Astrocyte (in vitro differentiated cells and primary cell): ENCODE measurements at regions not wholly inside any gene's neighbourhood (a gene's known extent, or its start where the extent isn't known, plus 50 kb on each side); places are given as distances from the start of the nearest gene placed in this dataset.

Experiments used
- DNase-seq: peaks from one replicate; pipeline ENCODE4 v3.0.0-alpha.2; 2010; ENCODE audit warnings: low read depth
- FAIRE-seq: peaks from 2 replicates; lab custom pipeline; 2011; peaks lifted over from hg19 to GRCh38; lab: Jason Lieb, UNC
- H2AFZ ChIP-seq: 2 replicates; pipeline ENCODE4 v1.6.0; 2012; ENCODE audit warnings: low read depth, low read length, inconsistent platforms
- H3K27ac ChIP-seq: 2 replicates; pipeline ENCODE4 v1.5.1; 2011; ENCODE audit warnings: low read depth, low read length, inconsistent platforms
- H3K27me3 ChIP-seq: 2 replicates; pipeline ENCODE4 v1.6.0; 2011; ENCODE audit warnings: low read length, inconsistent platforms; ENCODE audit not compliant: insufficient read depth
- H3K36me3 ChIP-seq: 2 replicates; pipeline ENCODE4 v1.5.1; 2011; ENCODE audit warnings: low read length, inconsistent platforms; ENCODE audit not compliant: insufficient read depth
- H3K4me1 ChIP-seq: 2 replicates; pipeline ENCODE4 v1.5.1; 2011; ENCODE audit warnings: low read length, inconsistent platforms; ENCODE audit not compliant: insufficient read depth
- H3K4me2 ChIP-seq: 2 replicates; pipeline ENCODE4 v1.6.0; 2012; ENCODE audit warnings: low read length, inconsistent platforms
- H3K4me3 ChIP-seq: 2 replicates; pipeline ENCODE4 v1.5.1; 2011; ENCODE audit warnings: low read depth, mild to moderate bottlenecking, low read length, inconsistent platforms; ENCODE audit not compliant: insufficient read depth
- H3K79me2 ChIP-seq: 2 replicates; pipeline ENCODE4 v1.6.0; 2012; ENCODE audit warnings: mild to moderate bottlenecking, low read length, inconsistent platforms; ENCODE audit not compliant: insufficient read depth
- H3K9ac ChIP-seq: 2 replicates; pipeline ENCODE4 v1.6.0; 2012; ENCODE audit warnings: mild to moderate bottlenecking, low read length, inconsistent platforms
- H3K9me3 ChIP-seq: 2 replicates; pipeline ENCODE4 v1.5.1; 2012; ENCODE audit warnings: low read depth, mild to moderate bottlenecking, low read length, inconsistent platforms; ENCODE audit not compliant: insufficient read depth
- H4K20me1 ChIP-seq: 2 replicates; pipeline ENCODE4 v1.6.0; 2012; ENCODE audit warnings: low read length, inconsistent platforms; ENCODE audit not compliant: insufficient read depth
- H3K27ac Mint-ChIP-seq: one replicate; pipeline ENCODE4 v1.8.0; 2021; ENCODE audit warnings: mild to moderate bottlenecking, mixed read lengths; ENCODE audit not compliant: unreplicated experiment
- H3K27me3 Mint-ChIP-seq: one replicate; pipeline ENCODE4 v1.8.0; 2021; ENCODE audit warnings: low read depth, mixed read lengths; ENCODE audit not compliant: unreplicated experiment
- H3K36me3 Mint-ChIP-seq: one replicate; pipeline ENCODE4 v1.8.0; 2021; ENCODE audit warnings: low read depth, mixed read lengths; ENCODE audit not compliant: unreplicated experiment
- H3K4me1 Mint-ChIP-seq: one replicate; pipeline ENCODE4 v1.8.0; 2021; ENCODE audit warnings: low read depth, mixed read lengths; ENCODE audit not compliant: unreplicated experiment
- H3K4me3 Mint-ChIP-seq: one replicate; pipeline ENCODE4 v1.8.0; 2021; ENCODE audit warnings: mild to moderate bottlenecking, moderate library complexity, mixed read lengths; ENCODE audit not compliant: unreplicated experiment
- H3K9me3 Mint-ChIP-seq: one replicate; pipeline ENCODE4 v1.8.0; 2021; ENCODE audit warnings: mild to moderate bottlenecking, mixed read lengths; ENCODE audit not compliant: unreplicated experiment
- EZH2 ChIP-seq: IDR thresholded peaks from 2 replicates; pipeline ENCODE4 v1.6.1; 2012; ENCODE audit warnings: mild to moderate bottlenecking, low read length, inconsistent platforms; ENCODE audit not compliant: insufficient read depth
- TF ChIP-seq, protein P1 (sequence below): IDR thresholded peaks from 2 replicates; pipeline ENCODE4 v1.5.1; 2011; ENCODE audit warnings: low read depth, mild to moderate bottlenecking, inconsistent platforms, low read length, moderate library complexity; ENCODE audit not compliant: insufficient read depth

DNA sequence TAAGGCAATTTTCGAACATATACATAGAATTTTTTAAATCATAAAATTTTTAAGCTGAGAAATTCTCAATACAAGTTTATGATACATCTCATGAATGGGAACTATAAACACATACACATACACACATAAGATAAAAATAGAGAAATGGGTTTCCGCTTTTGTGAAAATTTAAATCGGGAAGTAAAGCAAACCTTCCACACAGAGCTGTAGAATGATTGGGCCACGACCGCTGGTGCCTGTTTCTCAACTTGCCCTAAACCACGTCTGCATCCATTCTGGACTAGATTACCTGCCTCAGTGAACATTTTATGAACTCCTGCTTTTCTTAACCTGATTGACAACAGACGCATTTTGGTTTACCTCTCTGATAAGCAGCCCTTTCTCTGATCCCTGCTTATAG, 264.4 kb downstream of the SKAP2 start:
- H3K4me2 ChIP-seq: no peak overlapping the region
- no peak overlapping the region for H2AFZ ChIP-seq
- no peaks in the 10 kb centered on the region for H4K20me1 ChIP-seq
- Mint-ChIP-seq H3K36me3 (no peaks in the 10 kb centered on the region), H3K27ac (no peak overlapping the region), H3K4me3 (no peak overlapping the region), H3K9me3 (peaks cover 2% of the 10 kb centered on the region), H3K27me3 (peaks cover 14% of the 10 kb centered on the region), H3K4me1 (peaks cover 5% of the 10 kb centered on the region)
- H3K27ac ChIP-seq: no peak overlapping the region
- no peaks in the 10 kb centered on the region for H3K36me3 ChIP-seq
- no peaks in the 10 kb centered on the region for H3K27me3 ChIP-seq
- DNase-seq: no peak
- no peak overlapping the region for H3K4me3 ChIP-seq
- H3K9ac ChIP-seq: no peak overlapping the region
- H3K4me1 ChIP-seq: no peaks in the 10 kb centered on the region
- TF ChIP-seq, protein P1, sequence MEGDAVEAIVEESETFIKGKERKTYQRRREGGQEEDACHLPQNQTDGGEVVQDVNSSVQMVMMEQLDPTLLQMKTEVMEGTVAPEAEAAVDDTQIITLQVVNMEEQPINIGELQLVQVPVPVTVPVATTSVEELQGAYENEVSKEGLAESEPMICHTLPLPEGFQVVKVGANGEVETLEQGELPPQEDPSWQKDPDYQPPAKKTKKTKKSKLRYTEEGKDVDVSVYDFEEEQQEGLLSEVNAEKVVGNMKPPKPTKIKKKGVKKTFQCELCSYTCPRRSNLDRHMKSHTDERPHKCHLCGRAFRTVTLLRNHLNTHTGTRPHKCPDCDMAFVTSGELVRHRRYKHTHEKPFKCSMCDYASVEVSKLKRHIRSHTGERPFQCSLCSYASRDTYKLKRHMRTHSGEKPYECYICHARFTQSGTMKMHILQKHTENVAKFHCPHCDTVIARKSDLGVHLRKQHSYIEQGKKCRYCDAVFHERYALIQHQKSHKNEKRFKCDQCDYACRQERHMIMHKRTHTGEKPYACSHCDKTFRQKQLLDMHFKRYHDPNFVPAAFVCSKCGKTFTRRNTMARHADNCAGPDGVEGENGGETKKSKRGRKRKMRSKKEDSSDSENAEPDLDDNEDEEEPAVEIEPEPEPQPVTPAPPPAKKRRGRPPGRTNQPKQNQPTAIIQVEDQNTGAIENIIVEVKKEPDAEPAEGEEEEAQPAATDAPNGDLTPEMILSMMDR: no peak
- no peak for TF ChIP-seq EZH2
- H3K79me2 ChIP-seq: no peaks in the 10 kb centered on the region
- H3K9me3 ChIP-seq: no peaks in the 10 kb centered on the region
- FAIRE-seq: no peak

DNA sequence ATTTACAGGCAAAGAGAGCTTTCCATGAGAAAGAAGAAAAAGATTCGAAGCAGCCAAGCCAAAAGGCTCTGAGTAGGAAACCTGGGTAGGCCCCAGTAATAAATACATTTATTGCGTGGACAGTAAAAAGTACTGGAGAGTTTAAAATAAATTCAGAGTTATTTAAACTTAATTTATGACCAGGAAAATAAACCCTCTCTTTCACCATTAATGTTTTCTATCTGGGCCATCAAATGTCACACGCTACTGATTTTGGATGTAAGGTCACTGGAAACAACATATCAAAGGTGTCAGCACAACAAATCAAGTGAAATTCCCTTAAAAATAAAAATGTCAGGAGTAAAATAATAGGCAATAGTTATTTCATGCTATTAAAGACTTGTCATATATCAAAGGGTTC, 264.0 kb downstream of the SKAP2 start:
- Histone ChIP-seq H3K9ac (no peak overlapping the region), H3K27me3 (no peaks in the 10 kb centered on the region), H3K27ac (no peak overlapping the region), H3K4me2 (no peak overlapping the region), H4K20me1 (no peaks in the 10 kb centered on the region), H2AFZ (no peak overlapping the region), H3K9me3 (no peaks in the 10 kb centered on the region), H3K4me1 (no peaks in the 10 kb centered on the region), H3K4me3 (no peak overlapping the region), H3K36me3 (no peaks in the 10 kb centered on the region), H3K79me2 (no peaks in the 10 kb centered on the region)
- H3K4me1 Mint-ChIP-seq: peaks cover 5% of the 10 kb centered on the region
- FAIRE-seq (no peak), DNase-seq (no peak)
- peaks cover 2% of the 10 kb centered on the region for H3K9me3 Mint-ChIP-seq
- no peaks in the 10 kb centered on the region for H3K36me3 Mint-ChIP-seq
- TF ChIP-seq, protein P1: no peak
- no peak overlapping the region for H3K4me3 Mint-ChIP-seq
- H3K27me3 Mint-ChIP-seq: peaks cover 10% of the 10 kb centered on the region
- H3K27ac Mint-ChIP-seq: no peak overlapping the region

DNA sequence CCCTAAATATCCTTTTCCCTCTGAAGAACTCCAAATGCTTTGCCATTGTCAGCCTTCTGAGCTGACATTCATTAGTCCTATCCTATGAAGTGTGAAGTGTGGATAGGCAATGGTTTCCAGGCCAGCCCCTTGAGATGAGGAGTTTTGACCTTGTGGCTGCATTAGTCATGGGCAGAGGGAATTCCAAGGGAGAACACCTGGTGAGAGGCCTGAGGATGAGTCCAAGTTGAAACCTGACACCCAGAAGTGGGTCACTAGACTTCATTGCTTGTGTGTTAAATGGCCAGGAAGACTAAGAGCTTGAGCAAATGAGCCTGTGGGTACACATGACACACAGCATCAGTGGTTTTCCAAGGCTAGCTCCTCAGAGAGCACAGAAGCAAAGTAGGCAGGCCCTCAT, 260.8 kb downstream of the SKAP2 start:
- no peak for DNase-seq
- Mint-ChIP-seq H3K27me3 (peaks cover 9% of the 10 kb centered on the region), H3K27ac (no peak overlapping the region), H3K9me3 (peaks cover 2% of the 10 kb centered on the region), H3K36me3 (no peaks in the 10 kb centered on the region), H3K4me1 (peaks cover 5% of the 10 kb centered on the region), H3K4me3 (no peak overlapping the region)
- no peaks in the 10 kb centered on the region for H4K20me1 ChIP-seq
- H3K9me3 ChIP-seq: no peaks in the 10 kb centered on the region
- no peak overlapping the region for H2AFZ ChIP-seq
- FAIRE-seq: no peak
- H3K4me3 ChIP-seq: no peak overlapping the region
- no peaks in the 10 kb centered on the region for H3K79me2 ChIP-seq
- H3K27ac ChIP-seq: no peak overlapping the region
- no peaks in the 10 kb centered on the region for H3K4me1 ChIP-seq
- no peak overlapping the region for H3K4me2 ChIP-seq
- no peaks in the 10 kb centered on the region for H3K27me3 ChIP-seq
- H3K9ac ChIP-seq: no peak overlapping the region
- TF ChIP-seq EZH2: no peak
- TF ChIP-seq, protein P1: no peak
- no peaks in the 10 kb centered on the region for H3K36me3 ChIP-seq
